ENCODE measurements at regions not wholly inside any gene's neighbourhood (a gene's known extent, or its start where the extent isn't known, plus 50 kb on each side); places are given as distances from the start of the nearest gene placed in this dataset.
"Not testable (repeated sequence)": the region's sequence is repeated elsewhere in the genome, so short reads cannot be mapped to it uniquely, and the experiment has no call there.

DNA sequence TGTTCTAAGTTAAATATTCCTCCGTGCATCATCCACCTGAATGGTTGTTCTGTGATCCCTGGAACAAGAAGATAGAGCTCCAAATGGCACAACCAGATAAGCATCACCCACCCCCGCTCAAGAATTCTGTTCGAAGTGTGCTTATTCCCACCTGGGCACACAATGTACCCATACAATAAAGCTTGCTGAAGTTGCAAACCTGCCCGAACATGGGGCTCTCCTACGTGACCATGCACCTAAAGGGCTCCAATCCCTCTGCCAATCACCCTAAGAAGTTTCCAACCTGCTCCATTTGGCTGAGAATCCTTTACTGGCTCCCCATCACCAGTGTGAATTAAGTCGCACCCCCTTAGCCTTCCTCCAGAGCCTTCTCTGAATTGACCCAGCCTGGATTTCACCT is 1157.4 kb downstream of the TBC1D22A start:
- no peak for DNase-seq

GRCh38 chr22:47919001-47919441 is 1156.6 kb downstream of the TBC1D22A start:
- no peak for DNase-seq

DNA sequence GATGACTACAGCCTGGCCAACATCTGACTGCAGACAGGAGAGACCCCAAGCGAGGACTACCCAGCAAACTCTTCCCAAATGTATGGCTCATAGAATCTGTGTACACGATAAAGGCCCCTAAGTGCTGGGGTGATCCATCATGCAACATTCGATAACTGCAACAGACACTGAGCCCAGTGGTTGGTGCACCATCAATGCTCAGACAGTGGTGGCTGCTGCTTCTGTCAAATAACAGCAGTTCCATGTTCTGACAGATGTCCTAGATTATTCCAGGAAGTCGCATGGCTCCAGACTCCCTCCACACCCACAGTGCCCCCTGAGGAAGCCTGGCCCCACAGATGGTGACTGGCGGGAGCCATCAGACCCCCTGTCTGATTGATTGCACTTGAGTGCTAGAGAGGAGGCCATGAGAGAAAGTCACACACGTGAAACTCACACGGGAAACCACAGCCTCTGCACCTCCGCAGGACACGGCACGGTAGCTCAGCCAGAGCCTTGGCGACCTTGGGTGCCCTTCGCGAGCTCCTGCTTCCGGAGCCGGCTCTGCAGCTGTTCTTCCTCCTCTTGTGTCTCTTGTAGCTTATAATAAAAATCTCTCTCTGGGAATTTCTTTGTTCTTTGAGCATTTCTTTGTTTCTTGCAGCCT is 1155.9 kb downstream of the TBC1D22A start:
- DNase-seq: no peak

- no peak for DNase-seq
Observed at GRCh38 chr22:47914481-47915097, 1152.1 kb downstream of the TBC1D22A start.

DNA sequence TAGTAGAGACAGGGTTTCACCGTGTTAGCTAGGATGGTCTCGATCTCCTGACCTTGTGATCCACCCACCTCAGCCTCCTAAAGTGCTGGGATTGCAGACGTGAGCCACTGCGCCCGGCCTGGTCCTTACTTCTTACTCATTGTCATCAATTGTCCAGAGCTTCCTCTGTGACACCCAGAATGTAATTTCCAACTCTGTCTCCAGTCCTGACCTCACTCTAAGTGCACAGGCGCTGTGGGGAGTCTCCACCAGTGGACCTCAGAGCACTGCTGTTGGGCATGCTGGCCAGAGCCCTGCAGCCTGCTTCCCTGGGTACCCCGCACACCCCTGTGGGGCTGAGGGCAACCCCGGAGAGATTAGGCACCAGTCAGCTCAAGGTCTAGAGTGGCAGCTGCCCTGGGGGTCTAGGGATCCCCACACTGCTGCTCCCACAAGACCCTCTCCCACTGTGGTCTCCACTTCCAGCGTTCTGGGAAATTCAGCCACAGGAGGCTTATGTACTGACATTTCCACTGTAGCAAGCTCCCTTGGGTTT is 1140.3 kb downstream of the TBC1D22A start:
- DNase-seq: no peak

- DNase-seq: no peak
Observed at GRCh38 chr22:47901911-47902310, 1139.5 kb downstream of the TBC1D22A start.

- no peak for DNase-seq
Observed at GRCh38 chr22:47899894-47900293, 1137.4 kb downstream of the TBC1D22A start.

DNA sequence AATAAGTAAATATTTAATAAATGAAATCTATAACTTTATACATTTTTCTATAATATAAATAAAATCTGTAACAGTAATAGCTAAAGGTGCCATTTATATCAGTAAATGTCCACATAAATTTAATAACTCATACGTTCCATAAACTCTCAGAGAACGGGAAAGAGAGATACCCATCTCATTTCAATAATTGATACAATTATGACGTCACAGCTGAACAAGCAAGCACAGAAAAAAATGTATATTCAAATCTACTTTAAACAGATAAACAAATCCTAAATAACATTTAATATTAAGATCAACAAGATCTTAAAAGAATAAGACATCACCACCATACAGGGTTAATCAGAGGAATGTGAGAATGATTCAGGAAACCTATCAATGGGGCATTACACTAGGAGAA is 1136.5 kb downstream of the TBC1D22A start:
- no peak for DNase-seq

- no peak for DNase-seq
Observed at GRCh38 chr22:47891609-47892008, 1129.2 kb downstream of the TBC1D22A start.

- no peak for DNase-seq
Observed at GRCh38 chr22:47888817-47889216, 1126.4 kb downstream of the TBC1D22A start.

DNA sequence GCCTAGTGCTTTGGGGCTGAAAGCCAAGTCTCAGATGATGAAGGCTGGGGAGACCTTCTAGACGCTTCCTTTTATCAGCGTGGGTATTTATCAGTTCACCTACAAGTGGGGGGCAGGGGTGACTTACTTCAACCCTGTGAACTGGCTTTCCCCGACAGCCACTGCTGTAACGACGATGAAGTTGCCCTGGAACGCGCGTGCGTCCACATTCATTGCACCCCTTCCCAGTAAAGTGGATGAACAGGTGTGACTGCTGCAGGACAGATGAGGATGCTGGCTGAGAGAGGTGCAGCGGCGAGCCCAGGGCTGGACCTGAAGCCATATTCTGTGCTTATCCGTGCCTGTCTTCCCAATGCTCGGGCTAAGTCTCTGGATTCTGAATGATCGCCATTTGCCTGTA is 1122.3 kb downstream of the TBC1D22A start:
- no peak for DNase-seq

DNA sequence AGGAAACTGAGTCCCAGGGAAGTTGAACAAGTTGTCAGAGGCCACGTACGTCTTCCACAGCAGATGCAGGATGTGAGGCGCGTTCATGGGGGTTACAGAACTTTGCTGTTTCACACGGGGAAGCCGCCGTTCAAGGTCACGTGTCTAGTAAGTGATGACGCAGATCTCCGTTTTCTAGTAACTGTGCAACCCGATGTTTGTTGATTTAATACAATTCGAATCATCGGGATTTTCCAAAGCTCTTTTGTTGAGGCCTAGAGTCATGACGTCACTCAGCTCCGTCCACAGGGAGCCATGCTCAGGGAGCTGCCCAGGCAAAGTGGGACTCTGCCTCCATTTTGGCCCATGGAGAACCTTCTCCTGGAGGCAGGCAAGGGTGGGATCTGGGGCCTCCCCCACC is 1121.8 kb downstream of the TBC1D22A start:
- no peak for DNase-seq

GRCh38 chr22:47883757-47884156 is 1121.3 kb downstream of the TBC1D22A start:
- DNase-seq: no peak

- no peak for DNase-seq
Observed at GRCh38 chr22:47879346-47879745, 1116.9 kb downstream of the TBC1D22A start.

GRCh38 chr22:47878460-47878859 is 1116.0 kb downstream of the TBC1D22A start:
- DNase-seq: no peak

- no peak for DNase-seq
Observed at GRCh38 chr22:47872761-47873535, 1110.5 kb downstream of the TBC1D22A start.

DNA sequence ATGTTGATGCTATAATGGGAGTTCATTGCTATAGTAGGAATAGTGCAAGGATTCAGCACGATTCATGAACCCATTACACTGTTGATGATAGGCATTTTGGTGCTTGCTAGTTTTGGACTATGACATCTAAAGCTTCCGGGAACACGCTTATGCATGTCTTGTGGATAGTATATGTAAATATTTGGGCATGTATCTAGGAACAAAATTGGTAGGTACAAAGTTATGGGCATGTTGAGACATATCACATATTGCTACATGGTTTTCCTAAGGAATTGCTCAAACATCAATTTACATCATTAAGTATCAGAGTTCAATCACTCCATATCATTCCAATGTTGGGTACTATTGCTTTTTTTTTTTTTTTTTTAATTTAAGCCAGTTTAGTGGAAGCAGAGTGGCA is 1103.2 kb downstream of the TBC1D22A start:
- no peak for DNase-seq

DNA sequence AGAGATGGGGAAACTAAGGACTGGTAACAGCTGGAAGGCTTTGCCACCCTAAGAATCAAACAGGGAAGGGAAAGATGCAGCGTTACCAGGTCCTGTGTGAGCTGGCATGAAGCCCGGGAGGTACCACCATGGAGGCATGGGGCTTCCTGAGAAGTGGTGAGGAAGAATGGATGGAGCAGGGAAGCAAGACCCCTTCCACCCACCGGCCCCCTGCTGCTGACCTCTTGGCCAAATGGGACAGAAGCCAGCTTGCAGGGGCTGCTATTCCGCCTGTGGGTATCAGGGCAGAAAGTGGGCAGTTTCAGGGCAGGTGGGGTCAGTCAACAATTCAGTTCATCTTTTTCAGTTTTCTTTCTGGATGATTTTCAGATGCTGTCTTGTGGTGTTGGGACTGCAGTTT is 1099.9 kb downstream of the TBC1D22A start:
- DNase-seq: no peak

DNA sequence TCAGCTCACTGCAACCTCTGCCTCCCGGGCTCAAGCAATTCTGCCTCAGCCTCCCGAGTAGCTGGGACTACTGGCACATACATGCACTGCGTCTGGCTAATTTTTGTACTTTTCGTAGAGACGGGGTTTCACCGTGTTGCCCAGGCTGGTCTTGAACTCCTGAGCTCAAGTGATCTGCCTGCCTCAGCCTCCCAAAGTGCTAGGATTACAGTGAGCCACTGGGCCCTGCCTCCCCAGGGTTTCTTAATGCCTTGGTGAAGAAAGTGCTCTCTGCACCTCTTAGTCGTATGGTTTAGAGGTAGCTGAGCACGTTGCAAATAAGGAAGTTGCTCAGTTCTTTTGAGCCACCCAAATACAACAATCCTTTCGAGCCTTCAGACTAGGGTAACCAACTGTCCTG is 1098.5 kb downstream of the TBC1D22A start:
- not testable (repeated sequence) for DNase-seq

DNA sequence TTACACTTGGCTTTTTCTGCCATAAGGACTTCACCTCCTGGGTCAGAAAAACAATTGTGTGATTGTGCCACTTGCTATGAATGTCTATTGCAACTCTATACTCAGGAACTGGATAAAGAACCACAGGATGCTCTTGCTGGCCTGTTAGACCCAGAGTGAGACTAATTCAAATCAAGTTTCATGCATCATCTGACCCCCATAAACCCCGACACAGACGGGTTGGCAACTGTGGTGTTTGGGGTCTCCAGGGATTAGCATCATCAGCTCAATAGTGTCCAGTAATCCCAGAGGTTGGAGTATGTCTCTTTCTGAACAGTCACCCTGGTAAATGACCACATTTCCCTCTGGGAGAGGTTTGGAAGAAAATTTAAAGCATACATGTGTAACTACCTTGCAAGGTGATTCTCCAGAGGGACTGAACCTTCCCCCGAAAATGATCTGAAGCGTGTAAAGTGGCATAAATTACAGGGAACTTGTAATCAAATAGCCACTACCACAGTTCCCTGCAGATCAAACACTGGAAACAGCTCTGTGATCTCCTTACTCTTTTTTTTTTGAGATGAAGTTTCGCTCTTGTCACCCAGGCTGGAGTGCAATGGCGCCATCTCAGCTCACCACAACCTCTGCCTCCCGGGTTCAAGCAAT is 1097.6 kb downstream of the TBC1D22A start:
- DNase-seq: no peak

- no peak for DNase-seq
Observed at GRCh38 chr22:47858773-47859306, 1096.4 kb downstream of the TBC1D22A start.

GRCh38 chr22:47854680-47855079 is 1092.2 kb downstream of the TBC1D22A start:
- DNase-seq: no peak

DNA sequence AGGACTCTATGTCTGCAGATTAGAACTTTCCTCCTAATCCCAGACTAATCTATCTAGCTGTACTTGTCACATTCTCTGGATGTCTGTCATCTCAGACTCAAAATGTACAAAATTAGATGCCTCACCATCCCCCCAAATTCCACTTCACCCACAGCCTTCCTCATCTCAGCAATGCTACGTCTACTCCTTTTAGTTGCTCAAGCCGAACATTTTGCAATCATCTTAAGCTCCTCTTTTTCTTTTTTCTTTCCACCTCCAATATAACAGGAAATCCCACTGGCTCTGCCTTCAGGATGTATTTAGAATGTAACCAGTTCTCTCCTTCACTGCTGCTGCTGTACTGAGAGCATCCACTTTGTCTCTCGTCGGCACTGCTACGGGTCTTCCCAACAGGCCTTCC is 1091.8 kb downstream of the TBC1D22A start:
- no peak for DNase-seq
